ENCODE measurements at regions not wholly inside any gene's neighbourhood (a gene's known extent, or its start where the extent isn't known, plus 50 kb on each side); places are given as distances from the start of the nearest gene placed in this dataset.

DNA sequence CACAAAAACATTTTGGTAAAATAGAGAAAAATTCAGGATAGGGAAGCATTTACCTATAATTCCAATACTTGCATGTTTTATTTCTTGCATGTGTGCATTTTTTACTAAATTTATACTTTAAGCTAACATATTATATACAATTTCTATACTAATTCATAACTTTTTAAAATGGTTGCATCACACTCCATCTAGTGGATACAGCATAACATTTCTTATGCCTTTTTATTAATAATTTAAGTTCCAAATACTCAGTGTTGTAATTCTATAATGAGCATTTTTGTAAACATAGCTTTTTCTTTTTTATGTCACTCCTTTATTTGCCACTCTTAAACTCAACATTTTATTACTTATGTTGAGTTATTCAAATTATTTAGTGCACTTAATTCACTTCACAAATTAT is 477.7 kb downstream of the ZBBX start:
- DNase-seq (ENCODE audit: low spot score): no peak
- H3K9me3 Mint-ChIP-seq (ENCODE audit: unreplicated experiment): no peaks in the 10 kb centered on the region
- no peak for TF ChIP-seq CTCF (IDR thresholded peaks at IDR 0.05; ENCODE audit: unreplicated experiment)
- H3K4me1 Mint-ChIP-seq (ENCODE audit: unreplicated experiment): no peaks in the 10 kb centered on the region
- no peak overlapping the region for H3K27ac Mint-ChIP-seq (ENCODE audit: unreplicated experiment)
- H3K36me3 Mint-ChIP-seq (ENCODE audit: low read depth, unreplicated experiment): no peaks in the 10 kb centered on the region
- no peak overlapping the region for H3K4me3 Mint-ChIP-seq (ENCODE audit: unreplicated experiment)
- peaks cover 1% of the 10 kb centered on the region for H3K27me3 Mint-ChIP-seq (ENCODE audit: unreplicated experiment)

- no peaks in the 10 kb centered on the region for H3K4me1 Mint-ChIP-seq (ENCODE audit: unreplicated experiment)
- no peaks in the 10 kb centered on the region for H3K36me3 Mint-ChIP-seq (ENCODE audit: low read depth, unreplicated experiment)
- DNase-seq (ENCODE audit: low spot score): no peak
- peaks cover 1% of the 10 kb centered on the region for H3K27me3 Mint-ChIP-seq (ENCODE audit: unreplicated experiment)
- H3K27ac Mint-ChIP-seq (ENCODE audit: unreplicated experiment): no peak overlapping the region
- H3K9me3 Mint-ChIP-seq (ENCODE audit: unreplicated experiment): no peaks in the 10 kb centered on the region
- no peak overlapping the region for H3K4me3 Mint-ChIP-seq (ENCODE audit: unreplicated experiment)
- TF ChIP-seq CTCF (IDR thresholded peaks at IDR 0.05; ENCODE audit: unreplicated experiment): no peak
Observed at GRCh38 chr3:166900866-166901577, 479.1 kb downstream of the ZBBX start.

- H3K4me3 Mint-ChIP-seq (ENCODE audit: unreplicated experiment): no peak overlapping the region
- no peak overlapping the region for H3K27ac Mint-ChIP-seq (ENCODE audit: unreplicated experiment)
- TF ChIP-seq CTCF (IDR thresholded peaks at IDR 0.05; ENCODE audit: unreplicated experiment): no peak
- no peak for DNase-seq (ENCODE audit: low spot score)
- H3K4me1 Mint-ChIP-seq (ENCODE audit: unreplicated experiment): no peaks in the 10 kb centered on the region
- no peaks in the 10 kb centered on the region for H3K9me3 Mint-ChIP-seq (ENCODE audit: unreplicated experiment)
- no peaks in the 10 kb centered on the region for H3K36me3 Mint-ChIP-seq (ENCODE audit: low read depth, unreplicated experiment)
- H3K27me3 Mint-ChIP-seq (ENCODE audit: unreplicated experiment): peaks cover 1% of the 10 kb centered on the region
Observed at GRCh38 chr3:166897811-166898210, 482.3 kb downstream of the ZBBX start.

- peaks cover 1% of the 10 kb centered on the region for H3K27me3 Mint-ChIP-seq (ENCODE audit: unreplicated experiment)
- DNase-seq (ENCODE audit: low spot score): no peak
- no peaks in the 10 kb centered on the region for H3K9me3 Mint-ChIP-seq (ENCODE audit: unreplicated experiment)
- H3K4me1 Mint-ChIP-seq (ENCODE audit: unreplicated experiment): no peaks in the 10 kb centered on the region
- no peak for TF ChIP-seq CTCF (IDR thresholded peaks at IDR 0.05; ENCODE audit: unreplicated experiment)
- no peak overlapping the region for H3K27ac Mint-ChIP-seq (ENCODE audit: unreplicated experiment)
- no peak overlapping the region for H3K4me3 Mint-ChIP-seq (ENCODE audit: unreplicated experiment)
- no peaks in the 10 kb centered on the region for H3K36me3 Mint-ChIP-seq (ENCODE audit: low read depth, unreplicated experiment)
Observed at GRCh38 chr3:166889241-166889640, 490.9 kb downstream of the ZBBX start.

DNA sequence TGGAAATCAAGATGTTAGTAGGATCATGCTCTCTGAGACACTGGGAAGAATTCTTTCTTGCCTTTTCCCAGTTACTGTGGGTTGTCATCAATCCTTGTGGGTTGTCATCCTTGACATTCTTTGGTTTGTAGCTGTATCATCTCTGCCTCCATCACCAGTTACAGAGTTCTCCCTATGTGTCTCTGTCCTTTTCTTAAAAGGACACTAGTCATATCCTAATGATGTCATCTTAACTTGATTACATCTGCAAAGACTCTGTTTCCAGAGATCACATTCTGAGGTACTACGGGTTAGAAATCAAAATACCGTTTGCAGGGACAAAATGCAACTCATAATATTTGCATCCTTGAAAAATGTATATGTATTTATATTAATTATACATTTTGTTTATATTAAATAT is 500.4 kb downstream of the ZBBX start:
- no peak for DNase-seq (ENCODE audit: low spot score)
- no peak for TF ChIP-seq CTCF (IDR thresholded peaks at IDR 0.05; ENCODE audit: unreplicated experiment)
- no peaks in the 10 kb centered on the region for H3K27me3 Mint-ChIP-seq (ENCODE audit: unreplicated experiment)
- H3K4me1 Mint-ChIP-seq (ENCODE audit: unreplicated experiment): no peaks in the 10 kb centered on the region
- no peak overlapping the region for H3K27ac Mint-ChIP-seq (ENCODE audit: unreplicated experiment)
- no peaks in the 10 kb centered on the region for H3K9me3 Mint-ChIP-seq (ENCODE audit: unreplicated experiment)
- no peak overlapping the region for H3K4me3 Mint-ChIP-seq (ENCODE audit: unreplicated experiment)
- no peaks in the 10 kb centered on the region for H3K36me3 Mint-ChIP-seq (ENCODE audit: low read depth, unreplicated experiment)

All from endothelial cell (in vitro differentiated cells).